CD4-positive, alpha-beta T cell treated with Interleukin-4 for 1 hour (primary cell): ENCODE measurements at regions not wholly inside any gene's neighbourhood (a gene's known extent, or its start where the extent isn't known, plus 50 kb on each side); places are given as distances from the start of the nearest gene placed in this dataset.
"Not testable (repeated sequence)": the region's sequence is repeated elsewhere in the genome, so short reads cannot be mapped to it uniquely, and the experiment has no call there.

Source experiments
- DNase-seq, 2 donors: peaks; one replicate each; pipeline ENCODE4 v3.0.0-alpha.2; 2020 to 2022

DNA sequence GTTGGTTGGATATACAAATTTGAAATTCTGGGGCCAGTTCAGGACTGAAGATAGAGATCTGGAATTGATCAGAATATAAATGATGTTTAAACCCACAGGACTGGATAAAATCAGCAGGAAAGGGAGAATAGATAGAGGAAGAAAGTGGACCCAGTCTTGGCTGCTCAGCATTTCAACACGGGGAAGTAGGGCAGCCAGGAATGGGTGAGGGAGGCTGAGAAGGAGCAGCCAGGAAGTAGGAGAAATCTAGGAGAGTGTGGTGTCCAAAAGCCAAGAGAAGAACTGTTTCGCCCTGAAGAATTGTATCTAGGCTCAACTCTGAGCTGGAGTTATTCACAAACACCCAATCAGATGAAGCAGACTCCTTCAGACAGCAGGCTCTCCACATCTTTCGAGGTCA is 197.9 kb downstream of the CDCA7 start:
- no peak for DNase-seq

DNA sequence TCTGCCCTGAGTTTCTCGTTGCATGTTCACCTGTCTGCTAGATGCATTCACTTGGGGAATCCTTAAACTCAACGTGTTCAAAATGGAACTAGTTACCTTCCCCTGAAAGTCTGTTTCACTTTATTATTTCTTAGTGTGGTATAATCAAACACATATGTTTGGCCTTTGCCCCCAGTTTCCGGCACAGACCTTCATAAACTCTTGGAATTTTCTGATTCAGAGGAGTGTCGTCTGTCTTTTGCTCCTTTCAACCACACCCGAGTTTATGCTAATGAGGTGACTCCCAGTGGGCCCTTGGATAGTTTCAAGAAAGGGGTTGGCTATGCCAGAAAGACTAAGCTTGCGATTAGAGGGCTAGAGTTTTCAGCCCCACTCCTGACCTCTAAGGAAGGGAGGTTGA is 198.9 kb downstream of the CDCA7 start:
- no peak for DNase-seq

DNA sequence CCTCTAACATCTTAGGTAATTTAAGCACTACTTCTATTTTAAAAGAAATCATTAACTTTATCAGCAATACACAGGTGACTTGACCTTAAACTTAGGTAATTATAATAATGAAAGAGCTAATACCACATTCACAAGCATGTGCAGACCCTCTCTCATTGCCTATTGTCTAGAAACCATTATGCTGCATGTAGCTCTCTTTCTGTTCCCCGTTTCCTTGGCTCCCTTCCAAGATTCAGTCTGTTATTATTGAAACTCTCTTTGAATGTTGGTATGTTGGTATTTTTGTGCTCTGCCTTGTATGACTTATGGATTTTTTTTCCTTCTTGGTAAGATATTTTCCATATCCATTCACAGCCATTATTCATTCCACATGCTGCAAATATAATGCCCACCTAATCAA is 201.2 kb downstream of the CDCA7 start:
- no peak for DNase-seq

DNA sequence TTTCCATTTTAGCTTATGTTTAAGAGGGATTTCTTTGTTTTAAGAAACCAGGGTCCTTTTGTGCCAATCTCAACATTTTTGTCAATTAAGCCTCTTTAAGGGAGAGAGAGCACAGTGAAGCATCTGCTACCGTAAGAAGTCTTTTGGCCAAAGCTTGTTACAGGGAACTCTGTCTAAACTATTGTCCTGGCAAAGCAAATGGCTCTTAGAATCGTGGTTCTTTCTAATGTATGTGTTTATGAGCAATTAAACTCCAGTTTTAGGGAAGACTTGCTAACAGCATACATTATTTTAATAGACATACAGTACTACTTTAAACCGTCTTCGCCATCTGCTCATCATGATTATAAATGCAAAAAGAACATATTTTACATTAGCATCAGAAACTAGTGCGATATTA is 202.1 kb downstream of the CDCA7 start:
- DNase-seq: no peak

DNA sequence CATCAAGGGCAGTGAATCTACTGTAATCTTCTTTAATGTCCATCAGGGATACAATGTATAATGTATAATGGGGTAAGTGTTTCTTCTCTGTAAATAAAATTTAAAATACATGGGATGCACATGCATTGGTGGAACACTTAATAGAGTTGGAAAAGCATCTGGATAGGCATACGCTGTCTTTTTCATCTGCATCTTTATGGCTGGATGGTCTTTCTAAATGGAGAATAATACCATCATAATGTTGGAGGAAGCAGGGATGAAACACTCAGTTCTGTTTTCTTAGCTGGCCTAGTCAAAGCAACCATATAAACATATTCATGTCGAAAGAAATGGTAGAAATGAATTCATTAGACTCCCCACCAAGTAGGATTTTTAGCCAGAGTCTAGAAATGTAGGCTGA is 202.8 kb downstream of the CDCA7 start:
- DNase-seq: no peak

DNA sequence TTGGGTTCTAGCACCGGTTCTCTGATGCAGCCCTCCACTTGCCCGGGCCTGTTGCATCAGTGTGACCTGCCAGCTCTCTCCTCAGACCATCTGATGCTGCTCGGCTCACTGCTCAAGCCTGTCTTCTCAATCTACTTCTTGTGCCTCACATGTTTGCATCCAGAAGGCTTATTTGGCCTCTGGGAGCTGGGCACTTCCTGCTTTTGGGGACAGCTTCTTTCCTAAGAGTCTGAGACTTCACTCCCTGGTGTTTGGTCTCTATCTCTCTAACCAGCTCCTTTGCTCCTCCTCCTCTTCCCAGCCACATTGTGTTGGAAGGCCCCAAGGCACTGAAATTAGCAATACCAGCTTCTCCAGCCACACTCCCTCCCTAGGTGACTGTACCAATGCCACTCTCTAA is 212.8 kb downstream of the CDCA7 start:
- DNase-seq: no peak

DNA sequence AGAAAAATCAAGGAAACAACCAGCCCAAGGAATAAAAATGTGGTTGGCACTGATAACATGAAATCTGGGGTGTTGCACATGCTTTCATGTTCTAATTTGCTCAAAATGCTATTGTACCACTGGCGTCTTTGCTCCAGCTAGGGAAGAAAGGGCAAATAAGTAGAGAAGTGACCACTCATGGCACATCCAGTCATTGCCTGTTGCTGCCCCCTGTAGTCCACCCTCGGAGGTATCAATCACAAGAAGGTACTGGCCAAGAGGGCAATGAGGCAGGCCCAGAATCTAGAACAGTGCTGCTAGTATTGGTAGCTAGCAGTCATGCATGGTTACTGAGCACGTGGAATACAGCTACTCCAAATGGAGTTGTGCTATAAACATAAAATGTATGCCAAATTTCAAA is 213.4 kb downstream of the CDCA7 start:
- DNase-seq: no peak

DNA sequence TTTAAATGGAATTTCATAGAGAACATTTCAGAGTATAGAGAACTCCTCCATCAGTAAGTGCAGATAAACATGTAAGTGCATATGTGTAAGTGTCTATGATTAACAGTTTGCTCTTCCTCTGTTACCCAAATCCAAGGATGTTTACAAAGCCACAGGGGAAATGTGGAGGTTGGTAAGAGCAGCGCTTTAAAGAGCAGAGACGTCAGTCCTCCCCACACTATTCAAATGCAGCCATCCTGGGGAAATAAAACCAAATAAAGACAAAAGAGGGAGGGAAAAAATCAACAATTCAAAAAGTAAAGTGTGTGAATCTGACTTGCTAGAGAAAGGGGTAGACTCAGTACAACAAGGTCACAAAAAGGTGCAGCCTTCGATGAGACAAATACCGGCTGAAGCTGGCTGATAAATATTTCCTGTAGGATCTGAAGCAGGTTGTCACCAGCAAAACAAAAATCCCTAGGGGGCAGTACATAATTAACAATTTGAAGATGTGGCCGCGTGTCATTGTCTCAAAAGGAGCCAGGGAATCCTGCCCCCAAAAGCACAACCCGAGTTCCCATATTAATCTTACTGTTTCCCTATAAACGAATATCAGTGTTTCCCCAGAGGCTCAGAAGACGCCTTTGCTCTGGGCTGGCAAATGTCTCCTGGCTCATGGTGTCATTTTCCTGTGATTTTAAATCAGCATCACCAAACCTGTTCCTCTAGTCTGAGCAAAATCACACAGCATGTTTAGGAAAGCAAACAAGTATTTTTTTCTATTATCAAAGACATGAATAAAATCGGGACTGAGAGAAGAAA is 216.5 kb downstream of the CDCA7 start:
- no peak for DNase-seq

DNA sequence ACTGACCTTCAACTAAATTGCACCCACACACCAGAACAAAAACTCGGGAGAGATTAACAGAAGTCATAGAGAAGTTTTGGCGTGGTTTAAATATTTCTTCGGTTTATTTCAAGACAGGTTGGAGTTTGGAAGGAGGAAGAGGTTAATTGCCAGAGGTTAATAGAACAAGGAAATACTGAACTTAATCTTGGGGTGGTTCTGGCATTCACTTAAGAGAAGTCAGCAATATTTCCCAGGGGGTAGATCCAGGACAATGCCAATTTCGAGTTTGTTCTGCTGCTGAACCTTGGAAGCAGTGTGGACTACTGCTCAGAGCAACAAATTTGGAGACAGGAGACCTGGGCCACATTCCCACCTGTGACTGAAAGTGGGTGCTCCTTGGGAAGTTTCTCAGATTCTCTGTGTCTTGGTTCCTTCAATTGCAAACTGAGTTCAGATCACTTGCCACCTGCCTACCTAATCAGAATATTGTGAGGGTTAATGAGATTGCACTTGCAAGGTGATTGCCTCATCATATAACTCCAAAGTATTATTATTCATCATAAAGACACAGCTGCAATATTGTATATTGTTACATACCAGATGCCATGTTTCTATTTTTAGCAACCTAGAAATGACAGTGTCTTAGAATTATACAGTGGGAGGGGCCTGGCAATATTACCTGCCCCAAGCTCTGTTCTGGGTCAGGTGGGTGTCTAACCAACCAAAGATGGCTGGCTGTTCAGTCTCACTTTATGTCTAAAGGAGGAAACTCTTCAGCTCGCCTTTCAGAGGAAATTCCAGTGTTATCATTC is 217.4 kb downstream of the CDCA7 start:
- no peak for DNase-seq

DNA sequence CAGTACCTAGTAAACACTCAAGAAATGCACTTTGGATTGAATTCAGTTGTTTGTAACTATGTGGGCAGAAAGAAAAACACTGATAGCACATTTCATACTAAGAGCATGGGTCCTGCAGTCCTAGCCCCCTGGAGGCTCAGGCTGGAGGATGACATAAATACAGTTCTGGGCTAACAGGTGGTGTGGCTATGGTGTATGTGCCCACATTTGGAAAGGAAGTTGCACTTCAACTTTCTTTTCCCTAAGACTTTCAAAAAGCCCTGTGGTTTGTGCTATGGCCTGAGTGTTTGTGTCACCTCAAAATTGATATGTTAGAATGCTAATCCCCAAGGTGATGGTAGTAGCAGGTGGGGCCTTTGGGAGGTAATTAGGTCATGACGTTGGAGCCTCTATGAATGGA is 218.2 kb downstream of the CDCA7 start:
- DNase-seq: no peak

DNA sequence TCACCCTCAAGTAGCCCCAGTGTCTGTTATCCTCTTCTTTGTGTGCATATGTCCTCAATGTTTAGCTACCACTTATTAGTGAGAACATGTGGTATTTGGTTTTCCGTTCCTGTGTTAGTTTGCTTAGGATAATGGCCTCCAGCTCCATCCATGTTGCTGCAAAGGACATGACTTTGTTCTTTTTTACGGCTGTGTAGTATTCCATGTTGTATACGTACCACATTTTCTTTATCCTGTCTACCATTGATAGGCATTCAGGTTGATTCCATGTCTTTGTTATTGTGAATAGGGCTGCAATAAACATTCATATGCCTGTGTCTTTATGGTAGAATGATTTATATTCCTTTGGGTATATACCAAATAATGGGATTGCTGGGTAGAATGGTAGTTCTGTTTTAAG is 219.1 kb downstream of the CDCA7 start:
- not testable (repeated sequence) for DNase-seq

DNA sequence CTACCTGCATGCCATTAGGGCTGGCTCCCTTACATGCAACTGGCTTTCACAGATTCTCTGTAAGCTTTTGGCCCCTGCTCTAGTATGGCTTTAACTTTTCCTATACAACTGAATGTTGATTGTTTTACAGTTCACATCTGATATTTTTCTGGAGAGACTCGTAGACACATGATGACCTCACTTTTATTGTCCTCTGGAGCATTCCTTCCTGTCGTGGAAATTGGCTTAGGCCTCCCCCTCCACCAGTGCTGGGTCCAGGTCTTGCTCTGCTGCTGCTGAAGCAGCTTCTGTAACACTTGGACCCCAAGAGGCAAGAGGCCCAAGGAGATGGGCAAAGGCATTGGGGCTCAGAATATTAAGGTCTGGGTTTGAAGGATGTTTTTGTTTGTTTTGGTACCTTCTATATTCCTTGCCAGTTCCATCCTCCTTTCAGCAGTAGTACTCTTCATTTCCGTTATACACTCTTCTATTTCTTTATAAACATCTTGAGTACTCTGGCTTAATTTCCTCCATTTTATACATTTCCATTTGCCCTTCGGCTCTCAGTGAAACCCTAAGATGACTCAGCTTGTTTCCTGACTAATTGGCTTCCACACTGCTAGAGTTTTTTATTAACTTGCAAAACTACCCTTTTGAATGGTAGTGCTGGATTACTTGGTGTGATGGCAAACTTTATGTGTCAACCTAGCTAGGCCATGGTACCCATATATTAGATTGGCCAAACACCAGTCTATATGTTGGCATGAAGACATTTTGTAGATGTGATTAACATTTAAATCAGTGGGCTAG is 219.8 kb downstream of the CDCA7 start:
- no peak for DNase-seq

DNA sequence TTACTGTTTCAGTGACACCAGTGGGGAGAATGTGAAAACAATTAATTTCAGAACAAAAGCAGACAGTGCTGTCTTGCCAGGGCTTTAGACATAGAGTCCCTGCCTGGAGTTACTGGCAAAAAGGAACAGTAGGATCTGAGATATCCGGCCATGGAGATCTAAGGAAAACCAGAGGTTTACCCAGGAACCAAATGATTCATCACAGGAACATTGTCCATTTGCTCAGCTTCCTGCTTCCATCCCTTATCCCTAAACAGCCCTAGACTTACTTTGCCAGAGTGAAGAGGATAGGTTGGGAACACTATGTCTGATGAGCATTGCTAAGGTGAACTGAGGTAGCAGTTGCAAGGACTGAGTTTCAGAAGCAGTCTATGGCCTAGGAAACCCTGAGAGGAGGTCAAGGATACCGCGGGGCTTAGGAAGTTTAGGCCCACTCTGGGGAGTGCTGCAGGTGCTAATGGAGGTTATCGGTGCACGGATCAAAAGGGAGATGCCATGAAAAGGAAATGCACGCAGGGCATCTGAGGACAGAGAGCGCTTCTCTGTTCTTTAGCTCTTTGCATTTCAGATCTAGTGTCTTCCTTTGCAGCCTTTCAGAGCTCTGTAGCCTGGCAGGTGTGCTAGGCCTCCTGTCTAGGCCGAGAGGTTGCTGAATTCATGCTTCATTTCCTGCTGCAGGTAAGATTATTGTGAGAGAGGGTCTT is 223.9 kb downstream of the CDCA7 start:
- no peak for DNase-seq

DNA sequence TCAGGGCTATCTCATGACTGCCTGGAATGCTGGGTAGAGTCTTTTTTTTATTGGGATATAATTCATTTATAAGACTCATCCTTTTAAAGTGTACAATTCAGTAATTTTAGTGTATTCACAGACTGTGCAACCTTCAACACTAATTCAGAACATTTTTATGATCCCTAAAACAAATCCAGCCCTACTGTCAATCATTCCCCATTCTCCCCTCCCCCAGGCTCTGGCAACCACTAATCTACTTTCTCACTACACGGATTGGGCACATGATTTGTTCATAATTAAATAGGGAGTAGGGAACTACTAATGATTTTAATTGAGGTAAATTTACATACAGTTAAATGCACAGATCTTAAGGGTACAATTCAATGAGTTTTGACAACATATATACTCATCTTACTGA is 225.7 kb downstream of the CDCA7 start:
- no peak for DNase-seq

DNA sequence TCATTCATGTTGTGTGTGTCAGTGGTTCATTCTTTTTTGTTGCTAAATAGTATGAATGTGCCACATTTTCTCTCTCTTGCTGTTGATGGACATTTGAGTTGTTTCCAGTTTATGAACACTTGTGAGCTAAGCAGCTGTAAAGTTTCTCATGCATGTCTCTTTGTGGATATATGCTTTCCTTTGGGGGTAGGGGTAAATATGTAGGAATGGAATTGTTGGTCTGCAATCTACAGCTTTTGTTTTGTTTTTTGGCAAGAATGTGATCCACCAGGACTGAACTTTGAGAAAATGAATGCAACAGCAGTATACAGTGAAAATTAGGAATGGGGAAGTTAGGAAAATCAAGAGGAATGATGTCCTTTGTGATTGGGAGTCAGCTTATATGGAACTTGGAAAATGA is 226.3 kb downstream of the CDCA7 start:
- DNase-seq: no peak

DNA sequence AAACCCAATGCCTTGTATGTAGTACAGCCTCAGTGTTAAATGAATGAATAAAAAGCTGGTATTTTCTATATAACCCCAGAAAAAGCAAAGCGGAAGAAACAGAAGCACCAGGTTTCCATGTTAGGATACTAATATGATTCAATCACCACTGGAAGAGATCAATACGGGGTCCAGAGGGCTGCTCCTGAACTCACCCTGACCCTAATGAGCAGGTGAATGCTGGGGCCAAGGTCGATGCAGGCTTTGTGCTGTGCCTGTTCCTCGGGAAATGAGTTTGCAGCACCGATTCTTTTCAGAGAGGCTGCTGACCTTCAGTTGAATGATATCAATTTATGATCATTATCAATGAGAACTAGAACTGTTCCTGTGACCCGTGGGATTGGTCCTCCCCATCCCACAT is 228.5 kb downstream of the CDCA7 start:
- no peak for DNase-seq

DNA sequence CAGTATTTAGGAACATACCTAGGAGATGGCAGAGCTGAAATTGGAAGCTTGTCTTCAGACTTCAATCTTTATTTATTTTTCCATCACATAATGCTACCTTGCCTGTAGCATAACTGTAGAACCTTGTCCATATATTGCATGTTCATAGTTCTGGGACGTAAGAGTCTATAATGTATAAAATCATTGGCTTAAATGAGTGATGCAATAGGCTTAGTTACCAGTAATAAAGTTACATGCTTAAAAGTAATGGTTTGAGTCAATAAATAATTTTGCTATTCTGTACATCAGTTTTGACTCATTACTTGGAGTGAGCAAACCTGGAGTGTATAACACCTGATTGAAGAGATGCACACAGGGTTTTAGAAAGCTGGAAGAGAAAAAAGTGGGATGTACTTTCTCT is 229.3 kb downstream of the CDCA7 start:
- DNase-seq: no peak

DNA sequence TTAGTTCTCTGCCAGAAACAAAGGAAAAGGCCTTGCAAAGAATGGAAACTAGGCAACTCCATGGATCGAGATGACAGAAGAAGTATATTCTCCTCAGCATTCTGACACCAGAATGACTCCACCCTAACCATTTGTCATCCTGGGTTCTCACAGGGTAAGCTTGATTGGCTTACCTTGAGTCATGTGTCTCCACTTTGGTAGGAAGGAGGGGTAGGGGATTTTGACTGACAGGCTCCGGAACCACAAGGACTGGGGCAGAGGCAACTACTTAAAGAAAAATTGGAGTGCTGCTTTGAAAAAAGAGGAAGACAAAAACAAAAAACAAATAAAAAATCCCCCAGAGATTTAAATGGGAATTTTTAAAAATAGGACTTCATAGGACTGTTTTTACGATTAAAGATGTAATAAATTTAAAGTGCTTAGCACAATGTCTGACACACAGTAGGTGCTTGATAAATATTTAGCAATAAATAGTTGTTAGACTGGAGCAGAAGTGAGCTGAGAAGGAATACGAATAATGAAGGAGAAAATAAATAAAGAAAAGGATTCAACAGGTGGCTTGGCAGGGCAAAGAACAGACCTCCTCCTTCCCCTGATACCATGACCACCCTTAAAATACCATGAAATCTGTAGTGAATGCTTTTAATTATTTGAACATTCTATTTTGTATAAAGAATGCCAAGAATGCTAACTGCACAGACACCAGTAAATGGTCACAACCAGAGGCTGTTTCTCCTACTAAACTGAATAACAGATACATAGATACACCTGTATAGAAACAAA is 230.2 kb downstream of the CDCA7 start:
- no peak for DNase-seq

DNA sequence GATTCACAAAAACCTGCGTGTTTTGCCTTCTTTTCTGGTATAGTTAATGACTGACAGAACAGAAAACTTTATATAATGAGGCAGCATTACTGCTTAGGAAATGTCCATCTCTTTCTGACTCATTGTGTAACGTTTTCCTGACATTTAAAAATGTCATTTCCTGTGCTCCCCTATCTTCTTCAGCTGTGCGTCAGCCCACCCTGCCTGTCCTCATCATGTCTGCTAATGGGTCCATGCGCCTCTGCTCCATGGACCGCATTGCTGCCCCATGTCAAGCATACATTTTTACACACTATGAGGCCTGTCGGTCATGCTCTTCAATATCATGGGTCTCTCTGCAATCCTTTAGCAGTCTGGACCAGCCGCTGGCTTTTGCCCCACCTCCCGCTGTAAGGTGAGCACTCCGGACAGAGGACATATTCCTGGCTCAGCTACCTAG is 234.3 kb downstream of the CDCA7 start:
- no peak for DNase-seq

DNA sequence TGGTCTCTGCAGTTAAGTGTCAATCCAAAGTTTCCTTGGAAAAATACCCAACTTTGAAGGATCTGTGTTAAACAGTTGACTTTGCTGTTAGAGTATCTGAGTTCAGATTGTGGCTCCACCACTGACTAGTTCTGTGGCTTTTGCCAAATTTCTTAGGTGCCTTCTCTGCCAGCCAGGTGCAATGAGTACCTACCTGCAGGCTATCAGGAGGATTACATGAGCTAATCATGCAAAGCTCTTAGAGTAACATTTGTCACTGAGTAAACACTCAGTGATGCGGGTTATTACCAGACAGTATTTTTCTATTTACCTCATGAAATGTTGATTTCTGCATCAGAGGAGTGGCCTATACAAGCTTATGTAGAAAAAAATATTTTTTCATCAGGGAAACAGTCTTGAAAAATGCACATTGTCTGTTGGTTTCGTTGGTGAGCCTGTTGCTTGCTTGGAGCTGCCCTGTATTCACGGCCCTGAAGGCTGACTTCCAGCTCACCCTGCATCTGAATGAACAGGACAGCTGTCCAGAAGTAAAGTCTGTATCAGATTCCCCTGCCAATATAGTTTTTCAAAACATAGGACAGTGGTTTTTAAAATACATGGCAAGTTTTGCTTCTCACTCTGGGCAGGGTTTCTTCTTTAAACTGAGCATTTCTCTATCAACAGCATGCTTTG is 235.1 kb downstream of the CDCA7 start:
- no peak for DNase-seq

DNA sequence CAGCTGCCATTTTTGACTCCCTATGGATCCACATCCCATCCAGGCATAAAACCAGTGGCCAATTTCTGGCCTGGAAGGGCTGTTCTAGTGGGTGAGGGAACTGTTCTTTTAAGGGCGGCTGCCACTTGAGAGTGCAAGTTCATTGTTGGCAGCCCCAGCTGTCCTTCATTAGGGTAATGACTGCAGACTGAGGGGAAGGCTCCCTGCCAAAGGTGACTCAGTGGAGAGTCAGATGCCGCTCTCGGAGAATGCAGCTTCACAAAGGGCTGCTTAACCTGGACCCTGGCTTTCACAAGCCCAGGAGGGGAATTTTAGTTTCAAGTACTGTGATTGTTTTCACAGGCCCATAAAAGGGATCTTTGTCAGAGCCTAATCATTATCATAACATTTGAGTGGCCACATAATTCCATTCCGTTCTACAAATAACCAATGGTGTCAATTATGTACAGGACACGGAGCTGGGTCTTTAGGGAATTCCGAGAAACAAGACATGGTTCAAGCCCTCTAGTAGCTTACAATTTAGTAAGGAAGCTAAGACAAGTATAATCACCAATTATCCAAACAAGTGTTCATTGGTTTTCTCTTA is 235.7 kb downstream of the CDCA7 start:
- DNase-seq: no peak
